Gastroesophageal sphincter (tissue), 3 donors: ENCODE measurements at regions not wholly inside any gene's neighbourhood (a gene's known extent, or its start where the extent isn't known, plus 50 kb on each side); places are given as distances from the start of the nearest gene placed in this dataset.

ENCODE experiments used
- POLR2AphosphoS5 ChIP-seq: sonication (generic); formaldehyde crosslinking; IDR thresholded peaks from one replicate; pipeline ENCODE4 v1.6.1; 2017; ENCODE audit warnings: antibody characterized with exemption
- TF ChIP-seq, protein P1 (sequence below), 4 experiments: fragments of 200-600 bp in 2 of 4; fragments of 450-650 bp in 2 of 4; sonication (generic) in 1 of 4; IDR thresholded peaks; one replicate each; pipeline ENCODE4 v1.5.1; 2017 to 2019; ENCODE audit warnings: antibody characterized with exemption in 4 of 4, mild to moderate bottlenecking in 2 of 4, moderate library complexity in 2 of 4

- TF ChIP-seq, protein P1, sequence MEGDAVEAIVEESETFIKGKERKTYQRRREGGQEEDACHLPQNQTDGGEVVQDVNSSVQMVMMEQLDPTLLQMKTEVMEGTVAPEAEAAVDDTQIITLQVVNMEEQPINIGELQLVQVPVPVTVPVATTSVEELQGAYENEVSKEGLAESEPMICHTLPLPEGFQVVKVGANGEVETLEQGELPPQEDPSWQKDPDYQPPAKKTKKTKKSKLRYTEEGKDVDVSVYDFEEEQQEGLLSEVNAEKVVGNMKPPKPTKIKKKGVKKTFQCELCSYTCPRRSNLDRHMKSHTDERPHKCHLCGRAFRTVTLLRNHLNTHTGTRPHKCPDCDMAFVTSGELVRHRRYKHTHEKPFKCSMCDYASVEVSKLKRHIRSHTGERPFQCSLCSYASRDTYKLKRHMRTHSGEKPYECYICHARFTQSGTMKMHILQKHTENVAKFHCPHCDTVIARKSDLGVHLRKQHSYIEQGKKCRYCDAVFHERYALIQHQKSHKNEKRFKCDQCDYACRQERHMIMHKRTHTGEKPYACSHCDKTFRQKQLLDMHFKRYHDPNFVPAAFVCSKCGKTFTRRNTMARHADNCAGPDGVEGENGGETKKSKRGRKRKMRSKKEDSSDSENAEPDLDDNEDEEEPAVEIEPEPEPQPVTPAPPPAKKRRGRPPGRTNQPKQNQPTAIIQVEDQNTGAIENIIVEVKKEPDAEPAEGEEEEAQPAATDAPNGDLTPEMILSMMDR (IDR thresholded peaks at IDR 0.05): no peak
- no peak for TF ChIP-seq POLR2AphosphoS5
These were observed 240.6 kb upstream of the NOCT start for GRCh38 chr4:138774940-138775339.
